Mesenchymal stem cell (in vitro differentiated cells and primary cell): ENCODE measurements at regions not wholly inside any gene's neighbourhood (a gene's known extent, or its start where the extent isn't known, plus 50 kb on each side); places are given as distances from the start of the nearest gene placed in this dataset.

Experiments
- DNase-seq: peaks from one replicate; pipeline ENCODE4 v3.0.0-alpha.2; 2013
- H2AFZ ChIP-seq: one replicate; pipeline ENCODE4 v1.6.1; 2013; ENCODE audit warnings: low read depth, mild to moderate bottlenecking, control low read depth, inconsistent platforms, low read length, moderate library complexity
- H2AK5ac ChIP-seq: 2 replicates; pipeline ENCODE4 v1.6.1; 2013; ENCODE audit warnings: low read length, moderate library complexity, mild to moderate bottlenecking, inconsistent platforms; ENCODE audit not compliant: severe bottlenecking
- H2BK120ac ChIP-seq: one replicate; pipeline ENCODE4 v1.6.1; 2013; ENCODE audit warnings: low read depth, mild to moderate bottlenecking, inconsistent platforms, low read length, moderate library complexity
- H2BK12ac ChIP-seq, 2 experiments: one replicate each; pipeline ENCODE4 v1.6.1; 2013; ENCODE audit warnings: inconsistent platforms in 2 of 2, low read length in 2 of 2, mild to moderate bottlenecking in 2 of 2, moderate library complexity in 2 of 2, control low read depth in 1 of 2
- H2BK15ac ChIP-seq: one replicate; pipeline ENCODE4 v1.6.1; 2013; ENCODE audit warnings: mild to moderate bottlenecking, low read depth, inconsistent platforms; ENCODE audit not compliant: poor library complexity, severe bottlenecking
- H2BK5ac ChIP-seq: 2 replicates; pipeline ENCODE4 v1.6.1; 2013; ENCODE audit warnings: low read depth, mild to moderate bottlenecking, low read length, control low read depth, inconsistent platforms; ENCODE audit not compliant: poor library complexity, severe bottlenecking
- H3K14ac ChIP-seq, 2 experiments: one replicate each; pipeline ENCODE4 v1.6.1; 2013; ENCODE audit warnings: inconsistent platforms in 2 of 2, low read length in 2 of 2, control low read depth in 1 of 2, mild to moderate bottlenecking in 1 of 2, moderate library complexity in 1 of 2
- H3K18ac ChIP-seq, 2 experiments: one replicate each; pipeline ENCODE4 v1.6.1; 2013; ENCODE audit warnings: inconsistent platforms in 2 of 2, low read length in 2 of 2, control low read depth in 1 of 2, low read depth in 1 of 2, mild to moderate bottlenecking in 1 of 2
- H3K23ac ChIP-seq, 2 experiments: one replicate each; pipeline ENCODE4 v1.6.1; 2013; ENCODE audit warnings: inconsistent platforms in 2 of 2, low read length in 2 of 2, mild to moderate bottlenecking in 2 of 2, moderate library complexity in 2 of 2, control low read depth in 1 of 2
- H3K27ac ChIP-seq: 2 replicates; pipeline ENCODE4 v1.5.1; 2013; ENCODE audit warnings: mild to moderate bottlenecking, moderate library complexity, low read length, control low read depth, inconsistent platforms; ENCODE audit not compliant: poor library complexity, severe bottlenecking
- H3K27me3 ChIP-seq, 2 experiments: 2 replicates each; pipeline versions ENCODE4 v1.6.1 to v1.7.0; 2013; ENCODE audit warnings: low read length in 2 of 2, mild to moderate bottlenecking in 2 of 2, moderate library complexity in 2 of 2, control low read depth in 1 of 2, inconsistent platforms in 1 of 2; ENCODE audit not compliant: control insufficient read depth in 1 of 2, insufficient read depth in 1 of 2
- H3K36me3 ChIP-seq, 2 experiments: 2 replicates each; pipeline versions ENCODE4 v1.6.1 to v1.7.0; 2013; ENCODE audit warnings: low read length in 2 of 2, control low read depth in 1 of 2, inconsistent platforms in 1 of 2, low read depth in 1 of 2, mild to moderate bottlenecking in 1 of 2; ENCODE audit not compliant: insufficient read depth in 2 of 2, control insufficient read depth in 1 of 2
- H3K4ac ChIP-seq, 2 experiments: one replicate each; pipeline ENCODE4 v1.6.1; 2013; ENCODE audit warnings: inconsistent platforms in 2 of 2, low read length in 2 of 2, mild to moderate bottlenecking in 2 of 2, moderate library complexity in 2 of 2, control low read depth in 1 of 2, low read depth in 1 of 2
- H3K4me1 ChIP-seq: 2 replicates; pipeline ENCODE4 v1.6.1; 2013; ENCODE audit warnings: low read depth, low read length, control low read depth; ENCODE audit not compliant: control insufficient read depth, insufficient read depth
- H3K4me2 ChIP-seq: 2 replicates; pipeline ENCODE4 v1.6.1; 2013; ENCODE audit warnings: low read length, mild to moderate bottlenecking, inconsistent platforms; ENCODE audit not compliant: poor library complexity, severe bottlenecking
- H3K4me3 ChIP-seq, 2 experiments: 2 replicates each; pipeline versions ENCODE4 v1.5.1 to v1.7.0; 2013; ENCODE audit warnings: low read length in 2 of 2, mild to moderate bottlenecking in 2 of 2, control low read depth in 1 of 2, low read depth in 1 of 2; ENCODE audit not compliant: insufficient read depth in 1 of 2
- H3K79me1 ChIP-seq: replicated peaks from 2 replicates; pipeline ENCODE4 v1.6.1; 2013; ENCODE audit warnings: mild to moderate bottlenecking, control low read depth, low read length, inconsistent platforms; ENCODE audit not compliant: poor library complexity, severe bottlenecking
- H3K9ac ChIP-seq: 2 replicates; pipeline ENCODE4 v1.7.0; 2013; ENCODE audit warnings: mild to moderate bottlenecking, low read length, moderate library complexity
- H3K9me3 ChIP-seq: 2 replicates; pipeline ENCODE4 v1.7.0; 2013; ENCODE audit warnings: mild to moderate bottlenecking, low read length; ENCODE audit not compliant: control insufficient read depth
- H4K8ac ChIP-seq: one replicate; pipeline ENCODE4 v1.6.1; 2013; ENCODE audit warnings: inconsistent platforms, mild to moderate bottlenecking, low read length, moderate library complexity
- H4K91ac ChIP-seq: one replicate; pipeline ENCODE4 v1.6.1; 2013; ENCODE audit warnings: mild to moderate bottlenecking, low read length, inconsistent platforms
- WGBS: methylation state at CpG from one replicate; pipeline ENCODE4 v1.1.7; 2013; ENCODE audit warnings: mixed read lengths; 5-methylcytosine and 5-hydroxymethylcytosine counted together

GRCh38 chr9:1881708-1882295 is 133.3 kb upstream of the SMARCA2 start:
- DNase-seq = no peak
- Histone ChIP-seq H4K91ac (no peak overlapping the region), H3K27me3 (no peaks in the 10 kb centered on the region), H3K23ac (no peak overlapping the region), H2BK15ac (no peak overlapping the region), H2AFZ (no peak overlapping the region), H4K8ac (no peak overlapping the region), H3K27ac (no peak overlapping the region), H2BK5ac (no peak overlapping the region), H3K79me1 (no peaks in the 10 kb centered on the region), H3K9ac (no peak overlapping the region), H3K14ac (no peak overlapping the region), H2BK12ac (no peak overlapping the region), H2BK120ac (no peak overlapping the region), H3K9me3 (no peaks in the 10 kb centered on the region), H3K4ac (no peak overlapping the region), H3K36me3 (no peaks in the 10 kb centered on the region), H3K4me1 (no peaks in the 10 kb centered on the region), H2AK5ac (no peak overlapping the region), H3K4me3 (no peak overlapping the region), H3K18ac (no peak overlapping the region), H3K4me2 (no peak overlapping the region)
- WGBS = 26% methylated on average over 2 of the region's 2 CpGs

- Histone ChIP-seq H3K18ac (no peak overlapping the region), H3K36me3 (no peaks in the 10 kb centered on the region), H2BK15ac (no peak overlapping the region), H3K4ac (no peak overlapping the region), H2BK12ac (no peak overlapping the region), H4K91ac (no peak overlapping the region), H2BK120ac (no peak overlapping the region), H3K14ac (no peak overlapping the region), H3K4me3 (no peak overlapping the region), H2AFZ (no peak overlapping the region), H2AK5ac (no peak overlapping the region), H3K23ac (no peak overlapping the region), H3K27ac (no peak overlapping the region), H2BK5ac (no peak overlapping the region), H3K79me1 (no peaks in the 10 kb centered on the region), H3K27me3 (no peaks in the 10 kb centered on the region), H4K8ac (no peak overlapping the region), H3K4me2 (no peak overlapping the region), H3K4me1 (no peaks in the 10 kb centered on the region), H3K9me3 (no peaks in the 10 kb centered on the region), H3K9ac (no peak overlapping the region)
- WGBS = 69% methylated on average over 3 of the region's 4 CpGs
- no peak for DNase-seq
Observed at GRCh38 chr9:1882711-1883403, 132.3 kb upstream of the SMARCA2 start.

- H2BK120ac ChIP-seq = no peak overlapping the region
- H3K27ac ChIP-seq = no peak overlapping the region
- H3K9ac ChIP-seq = no peak overlapping the region
- H2BK12ac ChIP-seq = no peak overlapping the region
- H3K14ac ChIP-seq = no peak overlapping the region
- H3K9me3 ChIP-seq = no peaks in the 10 kb centered on the region
- no peak overlapping the region for H4K8ac ChIP-seq
- H3K36me3 ChIP-seq = no peaks in the 10 kb centered on the region
- H3K79me1 ChIP-seq = no peaks in the 10 kb centered on the region
- H2AK5ac ChIP-seq = no peak overlapping the region
- H2BK5ac ChIP-seq = no peak overlapping the region
- no peak overlapping the region for H3K4me2 ChIP-seq
- no peak overlapping the region for H2BK15ac ChIP-seq
- DNase-seq = no peak
- no peak overlapping the region for H3K4ac ChIP-seq
- H2AFZ ChIP-seq = no peak overlapping the region
- H3K18ac ChIP-seq = no peak overlapping the region
- no peaks in the 10 kb centered on the region for H3K27me3 ChIP-seq
- H3K23ac ChIP-seq = no peak overlapping the region
- H3K4me1 ChIP-seq = no peaks in the 10 kb centered on the region
- no peak overlapping the region for H4K91ac ChIP-seq
- H3K4me3 ChIP-seq = no peak overlapping the region
- WGBS = 100% methylated on average over 1 of the region's 3 CpGs
Observed at GRCh38 chr9:1890201-1890600, 124.9 kb upstream of the SMARCA2 start.

GRCh38 chr9:1890816-1891215 is 124.3 kb upstream of the SMARCA2 start:
- Histone ChIP-seq H2BK120ac (no peak overlapping the region), H2BK5ac (no peak overlapping the region), H3K4me1 (no peaks in the 10 kb centered on the region), H3K9me3 (no peaks in the 10 kb centered on the region), H4K8ac (no peak overlapping the region), H3K18ac (no peak overlapping the region), H3K14ac (no peak overlapping the region), H3K36me3 (no peaks in the 10 kb centered on the region), H3K23ac (no peak overlapping the region), H3K27ac (no peak overlapping the region), H2BK15ac (no peak overlapping the region), H3K4me3 (no peak overlapping the region), H3K79me1 (no peaks in the 10 kb centered on the region), H2AFZ (no peak overlapping the region), H3K9ac (no peak overlapping the region), H4K91ac (no peak overlapping the region), H2BK12ac (no peak overlapping the region), H3K4ac (no peak overlapping the region), H3K27me3 (no peaks in the 10 kb centered on the region), H3K4me2 (no peak overlapping the region), H2AK5ac (no peak overlapping the region)
- 57% methylated on average over 3 of the region's 3 CpGs for WGBS
- DNase-seq = no peak
